Breast epithelium (tissue), 3 donors: ENCODE measurements at regions not wholly inside any gene's neighbourhood (a gene's known extent, or its start where the extent isn't known, plus 50 kb on each side); places are given as distances from the start of the nearest gene placed in this dataset.

ENCODE experiments used
- POLR2A ChIP-seq: fragments of 450-650 bp; IDR thresholded peaks from one replicate; pipeline ENCODE4 v1.6.1; 2016; ENCODE audit warnings: antibody characterized with exemption, mild to moderate bottlenecking, moderate library complexity
- POLR2AphosphoS5 ChIP-seq, 3 donors: sonication (generic); formaldehyde crosslinking; IDR thresholded peaks; one replicate each; pipeline ENCODE4 v1.6.1; 2017; ENCODE audit warnings: antibody characterized with exemption in 3 of 3
- TF ChIP-seq, protein P1 (sequence below), 3 donors: fragments of 450-650 bp; IDR thresholded peaks; one replicate each; pipeline ENCODE4 v1.5.1; 2016 to 2017; ENCODE audit warnings: antibody characterized with exemption in 3 of 3, mild to moderate bottlenecking in 3 of 3, moderate library complexity in 3 of 3

DNA sequence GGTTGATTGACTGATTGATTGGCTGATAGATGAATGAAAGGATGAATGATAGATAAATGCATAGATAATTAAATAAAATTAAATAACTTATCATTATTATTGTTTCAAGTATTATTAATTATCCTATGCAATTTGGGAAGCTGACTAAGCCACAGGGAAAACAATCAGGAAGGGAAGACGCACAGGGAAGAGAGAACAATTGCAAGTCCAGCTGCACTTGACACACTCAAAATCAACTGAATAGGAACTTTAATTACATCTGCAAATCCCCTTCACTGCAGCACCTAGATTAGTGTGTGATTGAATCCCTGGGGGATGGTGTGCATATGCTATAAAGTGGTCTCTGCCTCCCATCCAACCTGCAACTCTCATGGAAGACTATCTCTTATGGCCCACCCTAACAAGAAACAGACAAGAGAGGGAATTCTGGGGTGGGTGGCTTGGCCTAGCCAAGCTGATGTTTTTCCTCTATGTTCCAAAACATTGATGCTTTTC, 161.1 kb upstream of the FGGY start:
- TF ChIP-seq POLR2AphosphoS5 (IDR thresholded peaks at IDR 0.05) (no peak), POLR2A (no peak)
- TF ChIP-seq, protein P1, sequence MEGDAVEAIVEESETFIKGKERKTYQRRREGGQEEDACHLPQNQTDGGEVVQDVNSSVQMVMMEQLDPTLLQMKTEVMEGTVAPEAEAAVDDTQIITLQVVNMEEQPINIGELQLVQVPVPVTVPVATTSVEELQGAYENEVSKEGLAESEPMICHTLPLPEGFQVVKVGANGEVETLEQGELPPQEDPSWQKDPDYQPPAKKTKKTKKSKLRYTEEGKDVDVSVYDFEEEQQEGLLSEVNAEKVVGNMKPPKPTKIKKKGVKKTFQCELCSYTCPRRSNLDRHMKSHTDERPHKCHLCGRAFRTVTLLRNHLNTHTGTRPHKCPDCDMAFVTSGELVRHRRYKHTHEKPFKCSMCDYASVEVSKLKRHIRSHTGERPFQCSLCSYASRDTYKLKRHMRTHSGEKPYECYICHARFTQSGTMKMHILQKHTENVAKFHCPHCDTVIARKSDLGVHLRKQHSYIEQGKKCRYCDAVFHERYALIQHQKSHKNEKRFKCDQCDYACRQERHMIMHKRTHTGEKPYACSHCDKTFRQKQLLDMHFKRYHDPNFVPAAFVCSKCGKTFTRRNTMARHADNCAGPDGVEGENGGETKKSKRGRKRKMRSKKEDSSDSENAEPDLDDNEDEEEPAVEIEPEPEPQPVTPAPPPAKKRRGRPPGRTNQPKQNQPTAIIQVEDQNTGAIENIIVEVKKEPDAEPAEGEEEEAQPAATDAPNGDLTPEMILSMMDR (IDR thresholded peaks at IDR 0.05), result no peak
